ENCODE measurements at regions not wholly inside any gene's neighbourhood (a gene's known extent, or its start where the extent isn't known, plus 50 kb on each side); places are given as distances from the start of the nearest gene placed in this dataset.

GRCh38 chr11:115715251-115715770, 211.1 kb upstream of the CADM1 start:
- H3K27me3 Mint-ChIP-seq (ENCODE audit: unreplicated experiment): no peaks in the 10 kb centered on the region
- H3K4me3 Mint-ChIP-seq (ENCODE audit: unreplicated experiment): no peak overlapping the region
- no peak overlapping the region for H3K27ac Mint-ChIP-seq (ENCODE audit: unreplicated experiment)
- no peaks in the 10 kb centered on the region for H3K36me3 Mint-ChIP-seq (ENCODE audit: low read depth, unreplicated experiment)
- DNase-seq (ENCODE audit: low spot score): no peak
- TF ChIP-seq, protein P1, sequence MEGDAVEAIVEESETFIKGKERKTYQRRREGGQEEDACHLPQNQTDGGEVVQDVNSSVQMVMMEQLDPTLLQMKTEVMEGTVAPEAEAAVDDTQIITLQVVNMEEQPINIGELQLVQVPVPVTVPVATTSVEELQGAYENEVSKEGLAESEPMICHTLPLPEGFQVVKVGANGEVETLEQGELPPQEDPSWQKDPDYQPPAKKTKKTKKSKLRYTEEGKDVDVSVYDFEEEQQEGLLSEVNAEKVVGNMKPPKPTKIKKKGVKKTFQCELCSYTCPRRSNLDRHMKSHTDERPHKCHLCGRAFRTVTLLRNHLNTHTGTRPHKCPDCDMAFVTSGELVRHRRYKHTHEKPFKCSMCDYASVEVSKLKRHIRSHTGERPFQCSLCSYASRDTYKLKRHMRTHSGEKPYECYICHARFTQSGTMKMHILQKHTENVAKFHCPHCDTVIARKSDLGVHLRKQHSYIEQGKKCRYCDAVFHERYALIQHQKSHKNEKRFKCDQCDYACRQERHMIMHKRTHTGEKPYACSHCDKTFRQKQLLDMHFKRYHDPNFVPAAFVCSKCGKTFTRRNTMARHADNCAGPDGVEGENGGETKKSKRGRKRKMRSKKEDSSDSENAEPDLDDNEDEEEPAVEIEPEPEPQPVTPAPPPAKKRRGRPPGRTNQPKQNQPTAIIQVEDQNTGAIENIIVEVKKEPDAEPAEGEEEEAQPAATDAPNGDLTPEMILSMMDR (IDR thresholded peaks at IDR 0.05; ENCODE audit: unreplicated experiment): no peak
- peaks cover 5% of the 10 kb centered on the region for H3K4me1 Mint-ChIP-seq (ENCODE audit: unreplicated experiment)
- no peaks in the 10 kb centered on the region for H3K9me3 Mint-ChIP-seq (ENCODE audit: unreplicated experiment)

GRCh38 chr11:115712296-115712695, 208.1 kb upstream of the CADM1 start:
- no peak overlapping the region for H3K4me3 Mint-ChIP-seq (ENCODE audit: unreplicated experiment)
- no peaks in the 10 kb centered on the region for H3K27me3 Mint-ChIP-seq (ENCODE audit: unreplicated experiment)
- peaks cover 12% of the 10 kb centered on the region for H3K4me1 Mint-ChIP-seq (ENCODE audit: unreplicated experiment)
- TF ChIP-seq, protein P1 (IDR thresholded peaks at IDR 0.05; ENCODE audit: unreplicated experiment): no peak
- no peaks in the 10 kb centered on the region for H3K9me3 Mint-ChIP-seq (ENCODE audit: unreplicated experiment)
- H3K36me3 Mint-ChIP-seq (ENCODE audit: low read depth, unreplicated experiment): no peaks in the 10 kb centered on the region
- H3K27ac Mint-ChIP-seq (ENCODE audit: unreplicated experiment): no peak overlapping the region
- no peak for DNase-seq (ENCODE audit: low spot score)

DNA sequence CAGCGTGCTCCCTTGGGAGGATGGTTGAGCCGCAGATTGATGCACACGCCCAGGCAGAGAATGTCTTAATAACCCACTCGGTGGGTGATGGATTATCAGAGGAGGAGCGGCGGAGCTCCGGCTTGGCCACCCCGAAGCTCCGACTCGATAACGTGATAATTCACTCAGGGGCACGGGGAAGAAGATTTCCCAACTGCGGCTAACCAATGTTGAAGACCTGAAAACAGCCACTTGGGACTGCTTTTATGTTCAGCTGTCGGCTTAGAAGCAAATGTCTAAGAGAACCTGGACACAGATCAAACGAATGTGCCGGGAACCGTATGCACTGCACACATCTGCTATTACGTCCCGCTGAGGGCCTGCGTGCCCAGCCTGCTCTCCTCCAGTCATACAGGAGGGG, 206.8 kb upstream of the CADM1 start:
- H3K4me3 Mint-ChIP-seq (ENCODE audit: unreplicated experiment): no peak overlapping the region
- no peaks in the 10 kb centered on the region for H3K36me3 Mint-ChIP-seq (ENCODE audit: low read depth, unreplicated experiment)
- H3K27ac Mint-ChIP-seq (ENCODE audit: unreplicated experiment): no peak overlapping the region
- H3K9me3 Mint-ChIP-seq (ENCODE audit: unreplicated experiment): no peaks in the 10 kb centered on the region
- no peak for DNase-seq (ENCODE audit: low spot score)
- TF ChIP-seq, protein P1 (IDR thresholded peaks at IDR 0.05; ENCODE audit: unreplicated experiment): no peak
- H3K27me3 Mint-ChIP-seq (ENCODE audit: unreplicated experiment): no peaks in the 10 kb centered on the region
- H3K4me1 Mint-ChIP-seq (ENCODE audit: unreplicated experiment): peaks cover 12% of the 10 kb centered on the region

- Mint-ChIP-seq H3K27me3 (ENCODE audit: unreplicated experiment) (no peaks in the 10 kb centered on the region), H3K36me3 (ENCODE audit: low read depth, unreplicated experiment) (no peaks in the 10 kb centered on the region), H3K4me1 (ENCODE audit: unreplicated experiment) (peaks cover 12% of the 10 kb centered on the region), H3K4me3 (ENCODE audit: unreplicated experiment) (no peak overlapping the region), H3K27ac (ENCODE audit: unreplicated experiment) (no peak overlapping the region), H3K9me3 (ENCODE audit: unreplicated experiment) (no peaks in the 10 kb centered on the region)
- TF ChIP-seq, protein P1 (IDR thresholded peaks at IDR 0.05; ENCODE audit: unreplicated experiment): no peak
- DNase-seq (ENCODE audit: low spot score): no peak
Observed at GRCh38 chr11:115710426-115710825, 206.2 kb upstream of the CADM1 start.

DNA sequence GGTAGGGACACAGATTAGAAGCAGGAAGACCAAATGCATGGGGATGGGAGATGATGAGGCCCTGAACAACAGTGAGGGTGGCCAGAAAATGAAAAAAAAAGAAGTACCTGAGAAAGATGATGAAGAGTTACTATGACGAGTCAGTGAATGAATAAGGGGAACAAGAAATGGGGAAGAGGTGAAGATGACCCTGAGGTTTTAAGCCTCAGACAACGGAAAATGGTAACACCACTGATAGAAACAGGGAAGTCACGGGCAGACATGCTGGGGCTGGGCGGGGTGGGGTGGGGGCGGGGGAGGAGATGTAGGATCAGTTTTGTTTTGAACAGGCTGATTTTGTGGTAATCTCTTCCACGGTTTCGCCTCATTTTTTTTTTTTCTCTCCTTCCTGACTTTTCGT, 205.1 kb upstream of the CADM1 start:
- no peaks in the 10 kb centered on the region for H3K27me3 Mint-ChIP-seq (ENCODE audit: unreplicated experiment)
- H3K4me3 Mint-ChIP-seq (ENCODE audit: unreplicated experiment): no peak overlapping the region
- H3K27ac Mint-ChIP-seq (ENCODE audit: unreplicated experiment): no peak overlapping the region
- H3K36me3 Mint-ChIP-seq (ENCODE audit: low read depth, unreplicated experiment): no peaks in the 10 kb centered on the region
- no peaks in the 10 kb centered on the region for H3K9me3 Mint-ChIP-seq (ENCODE audit: unreplicated experiment)
- TF ChIP-seq, protein P1 (IDR thresholded peaks at IDR 0.05; ENCODE audit: unreplicated experiment): no peak
- peaks cover 12% of the 10 kb centered on the region for H3K4me1 Mint-ChIP-seq (ENCODE audit: unreplicated experiment)
- no peak for DNase-seq (ENCODE audit: low spot score)

Data from endothelial cell (in vitro differentiated cells).